Natural killer cell treated with Interleukin-12 subunit alpha and Interleukin-12 subunit beta and Interleukin-15 and Interleukin-18, amount 100 ng/mL, for 72 hours (primary cell): ENCODE measurements at regions not wholly inside any gene's neighbourhood (a gene's known extent, or its start where the extent isn't known, plus 50 kb on each side); places are given as distances from the start of the nearest gene placed in this dataset.

Source experiments
- ATAC-seq, 2 donors: fragments of 150-1000 bp; cut with Tn5 transposase in 1 of 2; sonication (Bioruptor Pico), chemical (Tn5 transposase) in 1 of 2; 2 replicates each; pipeline ENCODE4 v1.10.0; 2021
- DNase-seq: peaks from one replicate; pipeline ENCODE4 v3.0.0; 2022; ENCODE audit warnings: low spot score
- H3K27ac Mint-ChIP-seq, 2 donors: 1 replicate in 1 of 2; 2 replicates in 1 of 2; pipeline ENCODE4 v1.8.0; 2022; ENCODE audit warnings: mixed read lengths in 2 of 2, mild to moderate bottlenecking in 1 of 2, moderate library complexity in 1 of 2
- H3K27me3 Mint-ChIP-seq, 2 donors: 1 replicate in 1 of 2; 2 replicates in 1 of 2; pipeline ENCODE4 v1.8.0; 2022; ENCODE audit warnings: mixed read lengths in 2 of 2
- H3K36me3 Mint-ChIP-seq: one replicate; pipeline ENCODE4 v1.8.0; 2022; ENCODE audit warnings: mixed read lengths
- H3K4me1 Mint-ChIP-seq, 2 donors: 1 replicate in 1 of 2; 2 replicates in 1 of 2; pipeline ENCODE4 v1.8.0; 2022; ENCODE audit warnings: low read depth in 2 of 2, mixed read lengths in 2 of 2, mild to moderate bottlenecking in 1 of 2
- H3K4me3 Mint-ChIP-seq: one replicate; pipeline ENCODE4 v1.8.0; 2022; ENCODE audit warnings: mixed read lengths
- H3K9me3 Mint-ChIP-seq: 2 replicates; pipeline ENCODE4 v1.8.0; 2022; ENCODE audit warnings: mixed read lengths

GRCh38 chr4:85416094-85416493 lies 58.9 kb upstream of the ARHGAP24 start:
- no peak for DNase-seq
- Mint-ChIP-seq H3K9me3 (peaks cover 8% of the 10 kb centered on the region), H3K4me1 (no peaks in the 10 kb centered on the region), H3K36me3 (no peaks in the 10 kb centered on the region), H3K27me3 (no peaks in the 10 kb centered on the region), H3K4me3 (no peak overlapping the region), H3K27ac (no peak overlapping the region)
- no peak for ATAC-seq

- Mint-ChIP-seq H3K4me3 (no peak overlapping the region), H3K27ac (no peak overlapping the region), H3K27me3 (no peaks in the 10 kb centered on the region), H3K4me1 (no peaks in the 10 kb centered on the region), H3K36me3 (no peaks in the 10 kb centered on the region), H3K9me3 (peaks cover 8% of the 10 kb centered on the region)
- ATAC-seq (no peak), DNase-seq (no peak)
Observed at GRCh38 chr4:85419103-85419502, 55.8 kb upstream of the ARHGAP24 start.

- H3K9me3 Mint-ChIP-seq, result peaks cover 5% of the 10 kb centered on the region
- no peak overlapping the region for H3K4me3 Mint-ChIP-seq
- H3K27ac Mint-ChIP-seq, result no peak overlapping the region
- no peaks in the 10 kb centered on the region for H3K27me3 Mint-ChIP-seq
- no peaks in the 10 kb centered on the region for H3K36me3 Mint-ChIP-seq
- DNase-seq, result no peak
- H3K4me1 Mint-ChIP-seq, result no peaks in the 10 kb centered on the region
- ATAC-seq, result no peak
Observed at GRCh38 chr4:85420831-85421230, 54.1 kb upstream of the ARHGAP24 start.

- Mint-ChIP-seq H3K27ac (no peak overlapping the region), H3K4me1 (no peaks in the 10 kb centered on the region), H3K27me3 (no peaks in the 10 kb centered on the region), H3K4me3 (no peak overlapping the region), H3K9me3 (peaks cover 9% of the 10 kb centered on the region), H3K36me3 (no peaks in the 10 kb centered on the region)
- no peak for DNase-seq
- ATAC-seq, result no peak
Observed at GRCh38 chr4:85423431-85423830, 51.5 kb upstream of the ARHGAP24 start.
